Keratinocyte (primary cell): ENCODE measurements at regions not wholly inside any gene's neighbourhood (a gene's known extent, or its start where the extent isn't known, plus 50 kb on each side); places are given as distances from the start of the nearest gene placed in this dataset.

Experiments used
- DNase-seq: peaks from one replicate; pipeline ENCODE4 v3.0.0-alpha.2; 2011; ENCODE audit warnings: low read depth, missing footprints, low spot score
- FAIRE-seq: peaks from 2 replicates; lab custom pipeline; 2011; peaks lifted over from hg19 to GRCh38; lab: Jason Lieb, UNC
- H2AFZ ChIP-seq: 2 replicates; pipeline ENCODE4 v1.6.0; 2012; ENCODE audit warnings: low read length, control low read depth, inconsistent platforms; ENCODE audit not compliant: control insufficient read depth
- H3K27ac ChIP-seq: 2 replicates; pipeline ENCODE4 v1.5.1; 2011; ENCODE audit warnings: low read length; ENCODE audit not compliant: control insufficient read depth, insufficient read depth
- H3K27me3 ChIP-seq: 3 replicates; pipeline ENCODE4 v1.6.0; 2011; ENCODE audit warnings: low read length; ENCODE audit not compliant: control insufficient read depth, insufficient read depth; ENCODE audit errors: extremely low read depth
- H3K36me3 ChIP-seq, 2 experiments: 2 replicates in 1 of 2; 3 replicates in 1 of 2; pipeline ENCODE4 v1.5.1; 2011; ENCODE audit warnings: low read length in 2 of 2, mild to moderate bottlenecking in 1 of 2; ENCODE audit not compliant: control insufficient read depth in 2 of 2, insufficient read depth in 2 of 2; ENCODE audit errors: extremely low read depth in 1 of 2
- H3K4me1 ChIP-seq: 3 replicates; pipeline ENCODE4 v1.5.1; 2011; ENCODE audit warnings: low read length; ENCODE audit not compliant: control insufficient read depth, insufficient read depth; ENCODE audit errors: extremely low read depth
- H3K4me2 ChIP-seq: 3 replicates; pipeline ENCODE4 v1.6.0; 2011; ENCODE audit warnings: low read depth, low read length; ENCODE audit not compliant: control insufficient read depth, insufficient read depth; ENCODE audit errors: extremely low read depth
- H3K4me3 ChIP-seq, 3 experiments: fragments of 200-600 bp in 1 of 3; sonication (generic) in 1 of 3; 2 replicates in 2 of 3; 3 replicates in 1 of 3; pipeline ENCODE4 v1.5.1; 2011 to 2016; ENCODE audit warnings: low read length in 3 of 3, mild to moderate bottlenecking in 3 of 3, control low read depth in 2 of 3, inconsistent platforms in 1 of 3, low read depth in 1 of 3, mixed read lengths in 1 of 3, mixed run types in 1 of 3, moderate library complexity in 1 of 3; ENCODE audit not compliant: control insufficient read depth in 2 of 3, insufficient read depth in 2 of 3; ENCODE audit errors: extremely low read depth in 1 of 3
- H3K79me2 ChIP-seq: 2 replicates; pipeline ENCODE4 v1.6.0; 2012; ENCODE audit warnings: low read length; ENCODE audit not compliant: control insufficient read depth, insufficient read depth
- H3K9ac ChIP-seq: 3 replicates; pipeline ENCODE4 v1.6.0; 2011; ENCODE audit warnings: low read length; ENCODE audit not compliant: control insufficient read depth, insufficient read depth; ENCODE audit errors: extremely low read depth
- H3K9me1 ChIP-seq: 3 replicates; pipeline ENCODE4 v1.6.0; 2011; ENCODE audit warnings: low read length; ENCODE audit not compliant: control insufficient read depth, insufficient read depth; ENCODE audit errors: extremely low read depth
- H3K9me3 ChIP-seq: 2 replicates; pipeline ENCODE4 v1.5.1; 2012; ENCODE audit warnings: low read depth, low read length; ENCODE audit not compliant: control insufficient read depth
- H4K20me1 ChIP-seq: 3 replicates; pipeline ENCODE4 v1.6.0; 2011; ENCODE audit warnings: low read length; ENCODE audit not compliant: control insufficient read depth, insufficient read depth; ENCODE audit errors: extremely low read depth
- CTCF ChIP-seq, 3 experiments: IDR thresholded peaks in 1 of 3; conservative IDR thresholded peaks in 1 of 3; optimal IDR thresholded peaks in 1 of 3; 2 replicates in 2 of 3; 3 replicates in 1 of 3; pipeline versions ENCODE3 to v1.5.1; 2011; ENCODE audit warnings: low read length in 3 of 3, mild to moderate bottlenecking in 3 of 3, moderate library complexity in 2 of 3, control low read depth in 1 of 3, inconsistent platforms in 1 of 3; ENCODE audit not compliant: insufficient read depth in 2 of 3; ENCODE audit errors: extremely low read depth in 1 of 3
- EZH2 ChIP-seq: IDR thresholded peaks from one replicate; pipeline ENCODE4 v1.6.1; 2012; ENCODE audit warnings: inconsistent platforms, mild to moderate bottlenecking, low read length, moderate library complexity
- dilution Hi-C: fragments of 300-500 bp; cut with MboI; formaldehyde crosslinking; loops from one replicate; pipeline ENCODE4 v1.7.0; 2020; ENCODE audit warnings: low sequenced_read_pairs; ENCODE audit not compliant: extremely low pct_ligation_motif_present

- FAIRE-seq = no peak
- Histone ChIP-seq H3K4me2 (no peak overlapping the region), H3K36me3 (no peaks in the 10 kb centered on the region), H3K9ac (no peak overlapping the region), H3K79me2 (no peaks in the 10 kb centered on the region), H3K4me3 (no peak overlapping the region), H4K20me1 (no peaks in the 10 kb centered on the region), H3K27ac (no peak overlapping the region), H3K4me1 (no peaks in the 10 kb centered on the region), H3K9me3 (no peaks in the 10 kb centered on the region), H3K27me3 (no peaks in the 10 kb centered on the region), H2AFZ (no peak overlapping the region), H3K9me1 (no peaks in the 10 kb centered on the region)
- no peak for DNase-seq
- dilution Hi-C loops = no loop called here
- no peak for TF ChIP-seq EZH2
- no peak for TF ChIP-seq CTCF (optimal IDR thresholded peaks at IDR 0.05 in 1 of 3, IDR thresholded peaks at IDR 0.05 in 1 of 3, conservative IDR thresholded peaks at IDR 0.05 in 1 of 3; ENCODE audit: extremely low read depth in 1 of 3, insufficient read depth in 2 of 3, low read length in 3 of 3)
Measured at GRCh38 chrX:143800150-143800549, 79.6 kb upstream of the SPANXN2 start.

GRCh38 chrX:143788265-143788664, 67.7 kb upstream of the SPANXN2 start:
- Histone ChIP-seq H2AFZ (no peak overlapping the region), H3K4me3 (no peak overlapping the region), H3K79me2 (no peaks in the 10 kb centered on the region), H3K4me1 (no peaks in the 10 kb centered on the region), H3K9ac (no peak overlapping the region), H3K27ac (no peak overlapping the region), H3K9me3 (no peaks in the 10 kb centered on the region), H3K36me3 (no peaks in the 10 kb centered on the region), H3K4me2 (no peak overlapping the region), H3K27me3 (no peaks in the 10 kb centered on the region), H3K9me1 (no peaks in the 10 kb centered on the region), H4K20me1 (no peaks in the 10 kb centered on the region)
- dilution Hi-C loops = no loop called here
- FAIRE-seq (no peak), DNase-seq (no peak)
- TF ChIP-seq EZH2 (no peak), CTCF (optimal IDR thresholded peaks at IDR 0.05 in 1 of 3, IDR thresholded peaks at IDR 0.05 in 1 of 3, conservative IDR thresholded peaks at IDR 0.05 in 1 of 3; ENCODE audit: extremely low read depth in 1 of 3, insufficient read depth in 2 of 3, low read length in 3 of 3) (peak; percentile 54 to 73 (median 56))
